Sigmoid colon (tissue), 4 donors: ENCODE measurements at regions not wholly inside any gene's neighbourhood (a gene's known extent, or its start where the extent isn't known, plus 50 kb on each side); places are given as distances from the start of the nearest gene placed in this dataset.

ENCODE experiments used
- EP300 ChIP-seq, 4 donors: sonication (generic); formaldehyde crosslinking; IDR thresholded peaks; one replicate each; pipeline ENCODE4 v1.6.1; 2017; ENCODE audit warnings: antibody characterized with exemption in 4 of 4
- POLR2A ChIP-seq, 2 donors: fragments of 450-650 bp; IDR thresholded peaks; one replicate each; pipeline ENCODE4 v1.6.1; 2016; ENCODE audit warnings: antibody characterized with exemption in 2 of 2, mild to moderate bottlenecking in 2 of 2, moderate library complexity in 2 of 2
- POLR2AphosphoS5 ChIP-seq, 4 donors: sonication (generic); formaldehyde crosslinking; IDR thresholded peaks; one replicate each; pipeline ENCODE4 v1.6.1; 2017; ENCODE audit warnings: antibody characterized with exemption in 4 of 4
- TF ChIP-seq, protein P1 (sequence below), 4 experiments: fragments of 450-650 bp in 3 of 4; fragments of 200-600 bp in 1 of 4; IDR thresholded peaks; one replicate each; pipeline ENCODE4 v1.5.1; 2016 to 2019; ENCODE audit warnings: antibody characterized with exemption in 4 of 4, mild to moderate bottlenecking in 3 of 4, moderate library complexity in 2 of 4

DNA sequence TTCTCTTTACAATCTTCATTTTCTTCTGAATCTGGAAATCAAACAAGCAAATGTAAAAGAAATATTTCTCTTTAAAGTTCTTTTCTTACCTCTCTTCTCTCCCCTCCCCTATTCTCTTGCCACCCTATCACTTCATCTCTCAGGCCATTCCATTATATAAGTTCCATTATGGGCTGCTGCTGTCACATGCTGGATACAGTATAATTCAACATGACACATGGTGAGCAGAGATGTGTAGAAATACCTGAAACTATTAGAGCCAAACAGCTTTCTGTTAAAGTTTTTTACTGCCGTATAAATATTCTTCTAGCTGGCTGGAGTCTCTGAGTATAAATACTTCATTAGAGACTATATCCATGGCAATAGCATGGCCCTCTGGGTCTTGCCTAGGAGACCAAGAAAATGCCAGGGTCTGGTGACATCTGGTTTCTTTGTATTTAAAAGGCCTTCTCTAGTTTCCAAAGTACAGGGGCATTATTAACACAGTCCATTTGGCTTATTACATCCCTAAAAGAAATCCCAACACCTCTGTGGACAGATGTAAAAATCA is 139.6 kb downstream of the TFAP2B start:
- TF ChIP-seq, protein P1, sequence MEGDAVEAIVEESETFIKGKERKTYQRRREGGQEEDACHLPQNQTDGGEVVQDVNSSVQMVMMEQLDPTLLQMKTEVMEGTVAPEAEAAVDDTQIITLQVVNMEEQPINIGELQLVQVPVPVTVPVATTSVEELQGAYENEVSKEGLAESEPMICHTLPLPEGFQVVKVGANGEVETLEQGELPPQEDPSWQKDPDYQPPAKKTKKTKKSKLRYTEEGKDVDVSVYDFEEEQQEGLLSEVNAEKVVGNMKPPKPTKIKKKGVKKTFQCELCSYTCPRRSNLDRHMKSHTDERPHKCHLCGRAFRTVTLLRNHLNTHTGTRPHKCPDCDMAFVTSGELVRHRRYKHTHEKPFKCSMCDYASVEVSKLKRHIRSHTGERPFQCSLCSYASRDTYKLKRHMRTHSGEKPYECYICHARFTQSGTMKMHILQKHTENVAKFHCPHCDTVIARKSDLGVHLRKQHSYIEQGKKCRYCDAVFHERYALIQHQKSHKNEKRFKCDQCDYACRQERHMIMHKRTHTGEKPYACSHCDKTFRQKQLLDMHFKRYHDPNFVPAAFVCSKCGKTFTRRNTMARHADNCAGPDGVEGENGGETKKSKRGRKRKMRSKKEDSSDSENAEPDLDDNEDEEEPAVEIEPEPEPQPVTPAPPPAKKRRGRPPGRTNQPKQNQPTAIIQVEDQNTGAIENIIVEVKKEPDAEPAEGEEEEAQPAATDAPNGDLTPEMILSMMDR (IDR thresholded peaks at IDR 0.05): no peak
- TF ChIP-seq POLR2AphosphoS5 (IDR thresholded peaks at IDR 0.05) (no peak), EP300 (IDR thresholded peaks at IDR 0.05) (no peak), POLR2A (IDR thresholded peaks at IDR 0.05) (no peak)
